ENCODE measurements at regions not wholly inside any gene's neighbourhood (a gene's known extent, or its start where the extent isn't known, plus 50 kb on each side); places are given as distances from the start of the nearest gene placed in this dataset.

DNA sequence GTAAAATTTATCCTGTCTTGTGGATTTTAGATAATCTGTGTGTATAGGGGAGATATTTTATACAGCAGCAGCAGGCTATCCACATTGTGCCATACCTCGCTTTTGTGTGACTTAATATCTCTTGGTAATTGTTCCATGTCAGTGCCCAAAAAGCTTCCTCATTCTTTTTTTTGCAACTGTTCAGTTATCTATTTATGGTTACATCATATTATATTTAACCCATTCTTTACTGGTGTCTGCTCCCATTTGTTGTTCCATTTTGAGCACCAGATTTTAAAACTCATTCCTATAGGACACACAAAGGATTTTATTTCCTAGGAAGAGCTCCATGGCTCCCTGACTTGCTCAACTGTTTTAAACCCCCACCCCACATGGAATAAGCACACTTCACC, 86.3 kb upstream of the RASGRP1 start (continued):
- no peak for TF ChIP-seq MAFK (IDR thresholded peaks at IDR 0.05; ENCODE audit: low read depth, low read length)
- TF ChIP-seq SP1 (IDR thresholded peaks at IDR 0.05; ENCODE audit: low read depth, low read length) = no peak
